K562 (cell line): ENCODE measurements at regions not wholly inside any gene's neighbourhood (a gene's known extent, or its start where the extent isn't known, plus 50 kb on each side); places are given as distances from the start of the nearest gene placed in this dataset.

Experiments used
- BMI1 ChIP-seq: fragments of 150-350 bp; IDR thresholded peaks from 2 replicates; pipeline ENCODE4 v1.6.1; 2014; ENCODE audit warnings: low read length
- ERF ChIP-seq: fragments of 450-650 bp; formaldehyde crosslinking; IDR thresholded peaks from 2 replicates; pipeline ENCODE4 v1.4.0; 2020; ENCODE audit warnings: mild to moderate bottlenecking, mixed read lengths
- HNRNPL ChIP-seq: fragments of 200-400 bp; formaldehyde crosslinking; IDR thresholded peaks from 2 replicates; pipeline ENCODE4 v1.6.1; 2017; ENCODE audit warnings: low read depth, mild to moderate bottlenecking, low read length
- MCM7 ChIP-seq, 2 experiments: fragments of 450-650 bp; IDR thresholded peaks; 2 replicates each; pipeline ENCODE4 v1.6.1; 2016 to 2018
- MIER1 ChIP-seq: fragments of 450-650 bp; IDR thresholded peaks from 2 replicates; pipeline ENCODE4 v1.6.1; 2016; ENCODE audit warnings: antibody characterized with exemption, mild to moderate bottlenecking, low read depth
- MYBL2 ChIP-seq, 2 experiments: fragments of 450-650 bp in 1 of 2; sonication (generic) in 1 of 2; formaldehyde crosslinking in 1 of 2; IDR thresholded peaks; 2 replicates each; pipeline versions ENCODE4 v1.6.1 to v1.8.1; 2017 to 2022; ENCODE audit warnings: borderline replicate concordance in 1 of 2, inconsistent platforms in 1 of 2, low read depth in 1 of 2, mild to moderate bottlenecking in 1 of 2, missing genetic modification reagents in 1 of 2, moderate library complexity in 1 of 2
- NCOA1 ChIP-seq: fragments of 450-650 bp; IDR thresholded peaks from 2 replicates; pipeline ENCODE4 v1.6.1; 2016; ENCODE audit warnings: low read depth
- NR1H2 ChIP-seq: sonication (generic); formaldehyde crosslinking; IDR thresholded peaks from 2 replicates; pipeline ENCODE4 v1.4.0; 2020; ENCODE audit warnings: mild to moderate bottlenecking, missing genetic modification reagents
- SREBF2 ChIP-seq: sonication (generic); formaldehyde crosslinking; IDR thresholded peaks from 2 replicates; pipeline ENCODE4 v1.4.0; 2020; ENCODE audit warnings: mild to moderate bottlenecking, missing genetic modification reagents
- ZNF24 ChIP-seq: fragments of 450-650 bp; IDR thresholded peaks from 2 replicates; pipeline ENCODE4 v1.6.1; 2016
- ZNF316 ChIP-seq: fragments of 450-650 bp; IDR thresholded peaks from 2 replicates; pipeline ENCODE4 v1.6.1; 2016
- TF ChIP-seq, protein P1 (sequence below): fragments of 450-650 bp; formaldehyde crosslinking; IDR thresholded peaks from 2 replicates; pipeline ENCODE4 v1.4.0; 2020; ENCODE audit warnings: mild to moderate bottlenecking, moderate library complexity
- TF ChIP-seq, protein P2 (sequence below), 2 experiments: fragments of 450-650 bp; IDR thresholded peaks; 2 replicates each; pipeline ENCODE4 v1.6.1; 2016

DNA sequence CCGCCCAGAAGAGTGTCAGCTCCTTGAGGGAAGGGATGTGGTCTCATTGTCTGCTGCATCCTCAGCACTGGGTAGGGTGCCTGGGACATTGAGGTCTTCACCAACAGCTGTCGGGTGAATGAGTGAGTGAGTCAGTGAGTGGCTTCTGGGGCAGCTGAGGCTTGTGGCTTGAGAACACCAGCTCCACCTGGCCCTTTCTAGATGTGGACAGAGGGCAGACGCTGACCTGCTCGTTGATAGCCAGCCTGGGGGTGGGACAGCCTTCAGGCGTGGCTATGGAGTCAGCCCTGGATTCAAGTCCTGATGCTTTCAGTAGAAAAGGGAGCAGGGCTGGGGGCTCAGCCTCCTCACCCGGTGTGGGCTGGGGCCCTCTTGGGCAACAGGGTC is 215.1 kb downstream of the C9orf50 start (continued):
- TF ChIP-seq SREBF2 (no peak), NR1H2 (CRISPR knock-in tag) (no peak), MCM7 (IDR thresholded peaks at IDR 0.05) (no peak), ZNF24 (no peak), MIER1 (0 out of 2 replicates have a peak, but pooled peaks have one; percentile 10), ERF (CRISPR knock-in tag) (no peak), NCOA1 (no peak), MYBL2 (IDR thresholded peaks at IDR 0.05; ENCODE audit: low read depth) (no peak), MYBL2 (CRISPR knock-in tag; IDR thresholded peaks at IDR 0.05; ENCODE audit: borderline replicate concordance) (no peak), ZNF316 (peak; percentile 82), BMI1 (no peak), HNRNPL (no peak)
- TF ChIP-seq, protein P1, sequence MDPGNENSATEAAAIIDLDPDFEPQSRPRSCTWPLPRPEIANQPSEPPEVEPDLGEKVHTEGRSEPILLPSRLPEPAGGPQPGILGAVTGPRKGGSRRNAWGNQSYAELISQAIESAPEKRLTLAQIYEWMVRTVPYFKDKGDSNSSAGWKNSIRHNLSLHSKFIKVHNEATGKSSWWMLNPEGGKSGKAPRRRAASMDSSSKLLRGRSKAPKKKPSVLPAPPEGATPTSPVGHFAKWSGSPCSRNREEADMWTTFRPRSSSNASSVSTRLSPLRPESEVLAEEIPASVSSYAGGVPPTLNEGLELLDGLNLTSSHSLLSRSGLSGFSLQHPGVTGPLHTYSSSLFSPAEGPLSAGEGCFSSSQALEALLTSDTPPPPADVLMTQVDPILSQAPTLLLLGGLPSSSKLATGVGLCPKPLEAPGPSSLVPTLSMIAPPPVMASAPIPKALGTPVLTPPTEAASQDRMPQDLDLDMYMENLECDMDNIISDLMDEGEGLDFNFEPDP (CRISPR knock-in tag): no peak
- TF ChIP-seq, protein P2, sequence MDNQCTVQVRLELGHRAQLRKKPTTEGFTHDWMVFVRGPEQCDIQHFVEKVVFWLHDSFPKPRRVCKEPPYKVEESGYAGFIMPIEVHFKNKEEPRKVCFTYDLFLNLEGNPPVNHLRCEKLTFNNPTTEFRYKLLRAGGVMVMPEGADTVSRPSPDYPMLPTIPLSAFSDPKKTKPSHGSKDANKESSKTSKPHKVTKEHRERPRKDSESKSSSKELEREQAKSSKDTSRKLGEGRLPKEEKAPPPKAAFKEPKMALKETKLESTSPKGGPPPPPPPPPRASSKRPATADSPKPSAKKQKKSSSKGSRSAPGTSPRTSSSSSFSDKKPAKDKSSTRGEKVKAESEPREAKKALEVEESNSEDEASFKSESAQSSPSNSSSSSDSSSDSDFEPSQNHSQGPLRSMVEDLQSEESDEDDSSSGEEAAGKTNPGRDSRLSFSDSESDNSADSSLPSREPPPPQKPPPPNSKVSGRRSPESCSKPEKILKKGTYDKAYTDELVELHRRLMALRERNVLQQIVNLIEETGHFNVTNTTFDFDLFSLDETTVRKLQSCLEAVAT (IDR thresholded peaks at IDR 0.05): no peak
